EH (cell line): ENCODE measurements at regions not wholly inside any gene's neighbourhood (a gene's known extent, or its start where the extent isn't known, plus 50 kb on each side); places are given as distances from the start of the nearest gene placed in this dataset.

Experiments
- DNase-seq: peaks from one replicate; pipeline ENCODE4 v3.0.0-alpha.2; 2015; ENCODE audit warnings: low read depth

GRCh38 chr11:76298255-76298654 lies 82.7 kb downstream of the THAP12 start:
- no peak for DNase-seq

- DNase-seq = no peak
These were observed 84.0 kb downstream of the THAP12 start for GRCh38 chr11:76296731-76297542.

DNA sequence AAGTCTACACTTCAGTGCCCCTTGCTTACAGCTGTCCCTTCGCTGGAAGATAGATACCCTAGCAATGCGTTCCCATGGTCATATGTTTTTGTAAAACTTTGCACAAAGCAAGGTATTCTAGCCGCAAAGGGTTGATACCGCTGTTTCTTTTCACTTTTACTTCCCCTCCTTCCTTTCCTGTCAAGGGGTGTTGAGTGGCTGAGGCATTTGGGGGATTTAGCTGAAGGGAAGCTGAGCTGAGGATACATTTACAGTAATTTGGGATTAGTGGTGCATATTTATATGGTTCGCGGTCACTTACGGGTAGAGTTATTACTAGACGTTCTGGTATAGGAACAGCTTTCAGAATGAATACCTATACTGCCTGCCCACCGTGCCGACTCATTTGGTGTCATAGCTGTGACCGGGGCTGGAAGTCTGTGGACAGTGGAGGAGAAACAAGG lies 86.9 kb upstream of the WNT11 start:
- DNase-seq = no peak

GRCh38 chr11:76292583-76293188 lies 86.4 kb upstream of the WNT11 start:
- no peak for DNase-seq

GRCh38 chr11:76291576-76292526 lies 85.5 kb upstream of the WNT11 start:
- no peak for DNase-seq

DNA sequence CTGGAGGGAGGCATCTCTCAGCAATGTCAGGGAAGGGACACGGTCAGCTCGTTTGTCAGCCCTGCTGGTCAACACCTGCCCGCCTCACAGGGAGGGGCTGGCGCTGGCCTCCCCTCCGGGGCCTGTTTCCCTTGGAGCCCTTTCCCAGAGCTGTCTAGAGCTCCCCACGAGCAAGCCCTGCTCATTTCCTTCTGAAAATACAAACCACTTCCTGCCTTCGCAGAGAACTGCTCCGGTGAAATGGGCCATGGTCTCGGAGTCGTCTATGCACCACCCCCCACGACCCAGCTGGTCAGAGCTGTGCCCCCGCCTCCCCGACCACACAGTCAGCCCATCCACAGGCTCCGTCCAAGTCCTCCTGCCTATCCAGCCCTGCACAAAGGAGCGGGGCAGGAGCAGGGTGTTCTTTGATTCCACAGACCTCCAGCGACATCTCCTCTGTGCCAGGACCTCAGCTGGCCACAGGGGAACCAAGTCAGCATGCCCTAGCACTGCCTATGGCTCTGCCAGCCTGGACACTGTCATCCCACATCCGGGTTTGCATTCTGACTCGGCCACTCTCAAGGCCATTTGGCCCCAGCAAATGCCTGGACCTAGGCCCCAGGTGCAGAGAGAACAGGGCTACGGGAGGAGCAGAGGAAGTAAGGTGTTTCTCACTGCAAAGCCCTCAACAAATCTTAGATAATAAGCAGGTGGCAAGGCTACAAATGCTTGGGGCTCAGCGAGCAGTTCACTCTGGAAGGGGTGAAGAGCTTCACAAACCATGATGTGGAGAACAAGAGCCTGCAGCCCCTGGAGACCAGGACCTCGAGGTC lies 82.1 kb upstream of the WNT11 start:
- no peak for DNase-seq

DNA sequence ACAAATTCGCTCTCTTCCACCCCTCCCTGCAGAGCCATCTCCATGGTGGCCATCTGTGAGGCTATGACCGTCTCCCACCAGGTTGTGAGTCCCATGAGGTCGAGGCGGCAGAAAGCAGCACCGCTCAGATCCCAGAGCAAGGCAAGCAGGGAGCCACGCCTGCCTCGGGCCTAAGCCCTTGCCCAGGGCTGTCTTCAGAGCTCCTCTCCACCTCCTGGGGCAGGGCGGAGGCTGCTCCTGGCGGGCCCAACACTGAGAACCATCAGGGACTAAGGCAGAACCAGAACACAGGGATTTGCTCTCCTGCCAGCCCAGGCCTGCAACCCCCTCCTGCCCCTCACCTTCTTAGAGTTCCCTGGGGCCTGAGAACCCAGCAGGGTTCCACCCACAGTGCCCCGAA lies 80.9 kb upstream of the WNT11 start:
- no peak for DNase-seq

DNA sequence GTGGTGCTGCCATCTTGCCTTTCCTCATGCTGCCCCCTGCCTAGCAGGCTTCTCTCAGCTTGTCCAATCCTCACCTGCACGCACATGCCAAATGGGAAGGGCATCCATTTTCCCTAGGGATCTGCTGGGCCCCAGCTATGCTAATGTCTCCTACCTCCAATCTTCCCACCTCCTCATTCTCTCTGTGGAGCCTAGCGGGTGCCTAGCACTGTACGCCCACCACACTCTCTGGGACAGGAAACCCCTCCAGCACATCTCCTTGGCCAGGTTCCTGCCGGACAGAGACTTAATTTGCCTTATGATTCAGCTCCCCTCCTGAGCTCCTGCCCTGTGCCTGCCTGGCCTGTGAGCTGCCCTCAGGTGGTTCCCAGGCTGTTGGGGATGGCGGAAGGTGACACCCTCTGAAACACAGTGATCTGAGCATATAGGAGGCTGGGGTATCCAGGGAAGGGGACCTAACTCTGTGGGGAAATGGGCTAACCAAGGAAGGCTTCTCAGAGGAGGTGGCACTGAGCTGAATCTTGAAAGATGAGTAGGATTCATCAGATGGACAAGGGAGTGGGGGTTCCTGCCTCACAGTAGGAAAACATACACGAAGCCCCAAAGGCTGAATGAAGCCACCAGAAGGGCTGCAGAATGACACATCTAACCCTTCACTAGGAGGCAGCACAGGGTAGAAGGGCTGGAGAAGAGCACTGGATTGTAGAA lies 79.2 kb upstream of the WNT11 start:
- DNase-seq = no peak

- no peak for DNase-seq
These were observed 77.9 kb upstream of the WNT11 start for GRCh38 chr11:76284161-76284560.

GRCh38 chr11:76282811-76283595 lies 76.7 kb upstream of the WNT11 start:
- no peak for DNase-seq

GRCh38 chr11:76282172-76282571 lies 75.9 kb upstream of the WNT11 start:
- no peak for DNase-seq

GRCh38 chr11:76281558-76281906 lies 75.2 kb upstream of the WNT11 start:
- no peak for DNase-seq

- DNase-seq = no peak
These were observed 74.7 kb upstream of the WNT11 start for GRCh38 chr11:76280882-76281557.

DNA sequence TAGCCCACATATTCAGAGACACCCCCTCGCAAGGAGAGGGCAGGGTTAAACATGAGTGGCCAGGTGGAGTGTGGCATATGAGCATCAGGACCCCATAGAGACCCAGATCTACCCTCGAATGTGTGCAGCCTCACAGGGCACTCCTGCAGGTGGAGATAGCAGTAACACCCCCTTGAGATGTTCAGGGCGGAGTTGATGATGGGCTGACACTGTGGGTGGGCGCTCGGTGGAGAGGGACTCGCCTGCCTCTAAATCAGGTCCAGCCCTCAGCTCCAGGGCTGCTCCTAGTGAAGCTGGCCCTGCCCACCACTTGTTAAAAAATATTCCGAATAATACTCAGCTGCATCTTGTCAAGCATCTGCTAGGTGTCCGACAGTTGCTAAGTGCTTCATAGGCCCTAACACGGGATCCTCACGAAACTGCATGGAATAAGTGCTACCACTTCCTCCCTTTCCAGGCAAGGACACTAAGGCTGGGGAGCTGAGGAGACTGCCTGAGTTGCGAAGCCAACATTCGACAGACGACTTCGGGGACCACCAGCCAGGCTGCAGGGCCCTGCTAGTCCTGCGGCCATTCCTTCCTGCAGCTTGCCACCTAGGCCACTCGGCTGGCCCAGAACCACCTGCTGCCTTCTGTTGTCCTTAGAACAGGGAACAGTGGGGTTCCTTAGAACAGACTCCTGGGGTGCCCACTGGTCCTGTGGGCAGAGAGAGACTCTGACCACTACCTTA lies 74.0 kb upstream of the WNT11 start:
- no peak for DNase-seq

GRCh38 chr11:76279646-76280045 lies 73.3 kb upstream of the WNT11 start:
- DNase-seq = no peak

- no peak for DNase-seq
These were observed 72.7 kb upstream of the WNT11 start for GRCh38 chr11:76279038-76279437.

DNA sequence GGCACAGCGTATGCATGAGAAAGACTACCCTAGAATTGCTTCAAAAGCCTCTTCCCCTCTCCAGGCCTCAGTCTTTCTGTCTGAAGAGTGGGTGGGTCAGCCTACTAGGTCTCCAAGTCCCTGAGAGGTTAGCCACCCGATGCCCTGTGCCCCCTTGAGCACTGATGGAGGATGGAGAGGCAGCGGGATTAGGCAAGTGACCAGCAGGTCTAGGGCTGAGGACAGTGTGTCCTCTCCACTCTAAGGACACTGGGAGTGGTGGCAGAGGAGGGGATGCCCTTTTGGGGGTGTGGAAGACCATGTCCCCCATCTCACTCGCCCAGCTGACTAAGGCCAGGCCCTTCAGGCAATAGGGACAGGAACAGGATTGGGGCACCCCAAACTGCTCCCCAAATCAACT lies 72.2 kb upstream of the WNT11 start:
- DNase-seq = no peak

GRCh38 chr11:76277298-76278175 lies 71.2 kb upstream of the WNT11 start:
- DNase-seq = no peak
